Activated CD4-positive, alpha-beta T cell treated with anti-CD3 and anti-CD28 coated beads for 36 hours (primary cell): ENCODE measurements at regions not wholly inside any gene's neighbourhood (a gene's known extent, or its start where the extent isn't known, plus 50 kb on each side); places are given as distances from the start of the nearest gene placed in this dataset.
"Not testable (repeated sequence)": the region's sequence is repeated elsewhere in the genome, so short reads cannot be mapped to it uniquely, and the experiment has no call there.

Experiments
- ATAC-seq: fragments of 200-7000 bp; cut with Tn5 transposase; one replicate; pipeline ENCODE4 v1.10.0; 2021; ENCODE audit warnings: mild to moderate bottlenecking, moderate library complexity
- CTCF ChIA-PET: fragments of 350-600 bp; sonication (Branson Sonifier 250); formaldehyde crosslinking; loops from one replicate; lab custom pipeline; 2021; ENCODE audit warnings: antibody characterized with exemption; lab: Charles Lee
- POLR2A ChIA-PET: fragments of 350-600 bp; sonication (Branson Sonifier 250); formaldehyde crosslinking; loops from one replicate; lab custom pipeline; 2021; ENCODE audit warnings: antibody characterized with exemption, inconsistent platforms; lab: Charles Lee
- DNase-seq: peaks from one replicate; pipeline ENCODE4 v3.0.0-alpha.2; 2020
- H3K27ac Mint-ChIP-seq: one replicate; pipeline ENCODE4 v1.8.0; 2021; ENCODE audit warnings: mixed read lengths
- H3K27me3 Mint-ChIP-seq: one replicate; pipeline ENCODE4 v1.8.0; 2021; ENCODE audit warnings: mixed read lengths
- H3K36me3 Mint-ChIP-seq: one replicate; pipeline ENCODE4 v1.8.0; 2021; ENCODE audit warnings: low read depth, mixed read lengths
- H3K4me1 Mint-ChIP-seq: one replicate; pipeline ENCODE4 v1.8.0; 2021; ENCODE audit warnings: mixed read lengths
- H3K4me3 Mint-ChIP-seq: one replicate; pipeline ENCODE4 v1.8.0; 2021; ENCODE audit warnings: mild to moderate bottlenecking, moderate library complexity, mixed read lengths
- H3K9me3 Mint-ChIP-seq: one replicate; pipeline ENCODE4 v1.8.0; 2021; ENCODE audit warnings: low read depth, mixed read lengths
- intact Hi-C, 2 experiments: fragments of 100-400 bp; cut with DNase I in 1 of 2; cut with micrococcal nuclease in 1 of 2; formaldehyde crosslinking; loops; one replicate each; pipeline versions ENCODE4 v1.14.2 to v1.15.1; 2022 to 2024; cut with DNase I, micrococcal nuclease

- ChIA-PET POLR2A (no interaction called here), CTCF (no interaction called here)
- H3K4me1 Mint-ChIP-seq: no peaks in the 10 kb centered on the region
- DNase-seq (no peak), ATAC-seq (no peak)
- H3K9me3 Mint-ChIP-seq: no peaks in the 10 kb centered on the region
- H3K4me3 Mint-ChIP-seq: no peak overlapping the region
- no peak overlapping the region for H3K27ac Mint-ChIP-seq
- no peaks in the 10 kb centered on the region for H3K36me3 Mint-ChIP-seq
- H3K27me3 Mint-ChIP-seq: no peaks in the 10 kb centered on the region
- intact Hi-C loops: loop anchor here in 1 of 2 experiments (10.0 kb wide), 1 partner anchor 47 kb away; no protein-coding TSS in a partner anchor
These were observed 63.5 kb downstream of the SPATA31D1 start for GRCh38 chr9:82052081-82052480.

GRCh38 chr9:82054264-82055015 lies 65.9 kb downstream of the SPATA31D1 start:
- Mint-ChIP-seq H3K27me3 (no peaks in the 10 kb centered on the region), H3K27ac (no peak overlapping the region), H3K4me3 (no peak overlapping the region), H3K4me1 (no peaks in the 10 kb centered on the region), H3K36me3 (no peaks in the 10 kb centered on the region), H3K9me3 (no peaks in the 10 kb centered on the region)
- intact Hi-C loops: loop anchor here in 1 of 2 experiments (10.0 kb wide), 1 partner anchor 50 kb away; no protein-coding TSS in a partner anchor
- CTCF ChIA-PET: no interaction called here
- DNase-seq (no peak), ATAC-seq (no peak)
- POLR2A ChIA-PET: no interaction called here

GRCh38 chr9:82057805-82058204 lies 69.2 kb downstream of the SPATA31D1 start:
- POLR2A ChIA-PET: no interaction called here

DNA sequence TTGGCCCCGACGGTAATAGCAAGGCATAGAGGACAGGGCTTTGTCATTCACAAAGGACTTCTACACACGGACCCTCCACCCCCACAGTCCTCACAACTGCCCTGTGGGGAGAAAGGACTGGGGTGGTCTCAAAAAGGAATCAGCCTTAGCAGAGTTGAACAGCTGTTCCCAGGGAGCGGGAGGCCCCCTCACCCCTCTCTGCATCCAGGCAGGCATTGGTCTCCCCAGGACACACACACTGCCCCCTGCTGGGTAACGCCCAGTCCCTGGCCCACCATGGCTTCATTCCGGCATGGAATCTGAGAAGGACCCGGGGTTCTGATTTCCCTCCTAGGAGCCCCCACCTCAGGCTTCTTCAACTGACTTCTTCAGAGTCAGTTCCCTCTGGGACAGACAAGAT lies 73.2 kb downstream of the SPATA31D1 start:
- CTCF ChIA-PET, POLR2A ChIA-PET, intact Hi-C loops, H3K36me3 Mint-ChIP-seq, ATAC-seq, DNase-seq, H3K4me3 Mint-ChIP-seq, H3K9me3 Mint-ChIP-seq, H3K4me1 Mint-ChIP-seq, H3K27ac Mint-ChIP-seq, H3K27me3 Mint-ChIP-seq: not testable (repeated sequence)

More at GRCh38 chr9:82057805-82058204, 69.2 kb downstream of the SPATA31D1 start:
- intact Hi-C loops: loop anchor here in 1 of 2 experiments (10.0 kb wide), 1 partner anchor 53 kb away; no protein-coding TSS in a partner anchor
- ATAC-seq (no peak), DNase-seq (no peak)
- H3K27me3 Mint-ChIP-seq: no peaks in the 10 kb centered on the region
- no peaks in the 10 kb centered on the region for H3K4me1 Mint-ChIP-seq
- H3K27ac Mint-ChIP-seq: no peak overlapping the region
- H3K36me3 Mint-ChIP-seq: no peaks in the 10 kb centered on the region
- H3K4me3 Mint-ChIP-seq: no peak overlapping the region
- CTCF ChIA-PET: no interaction called here
- H3K9me3 Mint-ChIP-seq: peaks cover 4% of the 10 kb centered on the region

DNA sequence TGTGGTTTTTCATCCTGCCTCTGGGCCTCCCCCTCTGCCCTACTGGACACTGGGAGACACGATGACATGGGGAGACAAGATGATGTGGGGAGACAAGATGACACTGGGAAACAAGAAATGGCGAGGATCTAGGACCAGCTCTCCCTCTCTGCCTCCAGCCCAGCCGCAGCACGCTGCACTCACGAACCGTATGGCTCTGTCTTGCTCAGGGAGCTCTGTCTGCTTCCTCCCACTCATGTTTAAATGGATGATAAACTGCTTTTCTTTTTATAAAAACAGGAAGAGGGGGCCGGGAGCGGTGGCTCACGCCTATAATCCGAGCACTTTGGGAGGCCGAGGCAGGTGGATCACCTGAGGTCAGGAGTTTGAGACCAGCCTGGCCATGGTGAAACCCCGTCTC lies 73.7 kb downstream of the SPATA31D1 start:
- CTCF ChIA-PET: no interaction called here
- H3K36me3 Mint-ChIP-seq: no peaks in the 10 kb centered on the region
- POLR2A ChIA-PET: no interaction called here
- no peak overlapping the region for H3K4me3 Mint-ChIP-seq
- H3K27me3 Mint-ChIP-seq: no peaks in the 10 kb centered on the region
- H3K9me3 Mint-ChIP-seq: peaks cover 4% of the 10 kb centered on the region
- H3K27ac Mint-ChIP-seq: no peak overlapping the region
- intact Hi-C loops: no loop called here
- H3K4me1 Mint-ChIP-seq: no peaks in the 10 kb centered on the region
- no peak for ATAC-seq
- no peak for DNase-seq

DNA sequence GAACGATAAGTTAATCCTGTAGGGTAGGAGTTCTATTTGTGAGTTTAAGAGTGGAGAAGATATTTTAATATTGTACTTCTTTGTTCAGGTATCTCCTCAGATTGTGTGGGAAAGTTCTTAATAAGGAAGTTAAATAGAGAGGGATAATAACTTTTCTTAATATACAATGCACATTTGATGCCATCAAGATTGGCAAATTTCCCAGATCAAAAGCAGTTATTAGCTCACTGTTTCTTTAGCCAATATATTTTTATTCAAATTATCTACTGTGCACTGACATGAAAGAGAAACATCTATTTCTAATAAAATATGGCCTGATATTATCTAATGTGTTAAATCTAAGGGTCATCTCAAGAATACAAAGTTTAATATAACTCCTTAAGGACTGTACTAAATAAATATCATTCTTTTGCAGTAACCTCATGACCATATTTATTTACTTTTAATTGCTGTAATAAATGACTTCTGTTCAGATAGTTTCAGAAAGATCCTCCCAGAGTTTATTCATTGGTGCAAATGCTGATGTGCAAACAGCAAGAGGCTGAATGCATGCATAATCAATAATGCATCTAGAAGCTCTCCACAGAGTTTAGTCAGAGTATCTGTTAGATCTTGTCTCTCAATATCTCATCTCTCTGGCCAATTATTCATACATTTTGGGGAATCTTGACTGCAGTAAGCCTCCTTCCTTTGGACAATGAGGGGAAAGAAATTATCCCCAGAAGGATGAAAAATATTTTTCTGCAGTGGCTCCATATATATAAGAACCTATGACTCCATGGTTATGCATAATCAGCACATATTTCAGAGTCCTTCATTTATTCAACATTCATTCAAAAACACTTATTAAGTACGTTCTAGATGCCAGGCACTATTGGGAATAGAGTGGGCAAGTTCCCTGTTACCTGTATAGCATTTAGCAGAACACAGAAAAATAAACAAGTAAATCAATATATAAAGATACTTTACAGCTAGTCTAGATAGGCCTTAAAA lies 85.3 kb downstream of the SPATA31D1 start:
- ChIA-PET POLR2A (no interaction called here), CTCF (interaction anchor here (0.8 kb wide), 1 partner anchor 647 kb away, joined by 3 read pairs; no protein-coding TSS in a partner anchor)
- DNase-seq (no peak), ATAC-seq (no peak)
- Mint-ChIP-seq H3K4me1 (no peaks in the 10 kb centered on the region), H3K36me3 (no peaks in the 10 kb centered on the region), H3K27me3 (no peaks in the 10 kb centered on the region), H3K9me3 (no peaks in the 10 kb centered on the region), H3K27ac (no peak overlapping the region), H3K4me3 (no peak overlapping the region)
- intact Hi-C loops: no loop called here

DNA sequence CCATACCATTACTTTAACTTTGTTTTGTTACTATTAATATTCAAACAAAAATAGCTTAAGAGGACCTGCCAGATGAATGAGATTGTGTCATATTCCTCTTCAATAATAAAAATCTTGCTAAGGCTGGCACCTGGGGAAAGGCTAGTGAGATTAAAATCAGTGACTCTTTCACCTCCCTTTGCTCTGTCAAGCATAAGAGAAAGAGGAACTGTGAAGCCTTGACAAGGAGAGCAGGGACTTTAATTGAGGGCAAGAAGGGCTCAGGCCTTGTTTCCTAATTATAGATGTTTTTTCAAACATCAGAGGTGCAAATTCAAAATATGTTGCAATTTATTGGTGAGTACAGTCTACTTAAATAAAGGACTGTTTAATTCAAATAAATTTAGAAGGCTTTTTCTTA lies 91.7 kb downstream of the SPATA31D1 start:
- DNase-seq (no peak), ATAC-seq (no peak)
- Mint-ChIP-seq H3K4me3 (no peak overlapping the region), H3K4me1 (no peaks in the 10 kb centered on the region), H3K9me3 (no peaks in the 10 kb centered on the region), H3K36me3 (no peaks in the 10 kb centered on the region), H3K27me3 (no peaks in the 10 kb centered on the region), H3K27ac (no peak overlapping the region)
- ChIA-PET CTCF (no interaction called here), POLR2A (no interaction called here)
- intact Hi-C loops: no loop called here

- H3K27ac Mint-ChIP-seq: no peak overlapping the region
- ChIA-PET POLR2A (no interaction called here), CTCF (no interaction called here)
- intact Hi-C loops: no loop called here
- ATAC-seq (no peak), DNase-seq (no peak)
- H3K4me3 Mint-ChIP-seq: no peak overlapping the region
- H3K4me1 Mint-ChIP-seq: no peaks in the 10 kb centered on the region
- no peaks in the 10 kb centered on the region for H3K36me3 Mint-ChIP-seq
- H3K9me3 Mint-ChIP-seq: no peaks in the 10 kb centered on the region
- H3K27me3 Mint-ChIP-seq: no peaks in the 10 kb centered on the region
These were observed 92.9 kb downstream of the SPATA31D1 start for GRCh38 chr9:82081496-82081895.

DNA sequence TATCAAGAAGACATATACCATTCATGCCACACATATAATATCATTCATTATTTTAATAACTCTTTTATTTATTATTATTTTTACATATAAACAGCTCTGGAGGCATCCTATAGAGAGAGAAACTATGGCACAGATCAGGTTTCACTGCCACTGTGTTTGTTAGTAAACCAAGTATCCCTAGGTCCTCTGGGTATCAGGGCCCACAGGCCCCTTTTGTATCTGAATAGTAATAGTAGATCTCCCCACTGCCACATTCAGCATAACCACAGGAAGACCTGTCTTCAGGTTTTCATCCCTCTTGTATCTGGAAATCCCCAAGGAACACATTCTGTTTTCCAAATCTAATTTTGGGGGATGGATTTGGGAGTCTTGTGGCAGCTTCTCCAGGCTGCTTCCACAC lies 94.0 kb downstream of the SPATA31D1 start:
- no peak overlapping the region for H3K27ac Mint-ChIP-seq
- DNase-seq (no peak), ATAC-seq (no peak)
- no peak overlapping the region for H3K4me3 Mint-ChIP-seq
- ChIA-PET CTCF (no interaction called here), POLR2A (no interaction called here)
- H3K27me3 Mint-ChIP-seq: no peaks in the 10 kb centered on the region
- intact Hi-C loops: no loop called here
- no peaks in the 10 kb centered on the region for H3K9me3 Mint-ChIP-seq
- no peaks in the 10 kb centered on the region for H3K4me1 Mint-ChIP-seq
- H3K36me3 Mint-ChIP-seq: no peaks in the 10 kb centered on the region

DNA sequence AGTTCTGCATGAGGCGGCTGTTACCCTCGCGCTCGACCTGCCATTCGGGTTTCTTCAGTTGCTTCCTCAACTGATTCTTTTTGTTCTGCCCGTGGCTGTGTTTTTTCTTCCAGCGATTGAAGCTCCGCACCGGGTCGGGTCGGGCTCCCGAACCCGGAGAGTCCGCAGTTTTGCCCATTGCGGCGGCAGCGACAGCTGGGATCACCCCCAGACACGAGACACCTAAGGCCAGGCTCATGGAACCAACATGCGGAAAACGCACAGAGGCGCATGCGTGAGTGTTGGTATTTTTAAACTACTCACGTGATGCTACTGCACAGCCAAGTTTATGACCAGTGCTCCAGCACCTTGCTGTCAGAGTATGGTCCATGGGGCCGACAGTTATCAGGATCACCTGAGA lies 100.0 kb downstream of the SPATA31D1 start:
- Mint-ChIP-seq H3K36me3 (no peaks in the 10 kb centered on the region), H3K4me1 (no peaks in the 10 kb centered on the region), H3K4me3 (no peak overlapping the region), H3K27ac (no peak overlapping the region), H3K27me3 (peaks cover 2% of the 10 kb centered on the region), H3K9me3 (no peaks in the 10 kb centered on the region)
- ChIA-PET POLR2A (no interaction called here), CTCF (no interaction called here)
- ATAC-seq (no peak), DNase-seq (no peak)
- intact Hi-C loops: no loop called here

GRCh38 chr9:82090046-82090445 lies 101.5 kb downstream of the SPATA31D1 start:
- ChIA-PET CTCF (no interaction called here), POLR2A (no interaction called here)
- peaks cover 2% of the 10 kb centered on the region for H3K27me3 Mint-ChIP-seq
- no peaks in the 10 kb centered on the region for H3K4me1 Mint-ChIP-seq
- ATAC-seq: no peak
- H3K36me3 Mint-ChIP-seq: no peaks in the 10 kb centered on the region
- intact Hi-C loops: no loop called here
- no peaks in the 10 kb centered on the region for H3K9me3 Mint-ChIP-seq
- H3K27ac Mint-ChIP-seq: no peak overlapping the region
- H3K4me3 Mint-ChIP-seq: no peak overlapping the region
- no peak for DNase-seq
